Parathyroid adenoma (tissue), 2 donors: ENCODE measurements at regions not wholly inside any gene's neighbourhood (a gene's known extent, or its start where the extent isn't known, plus 50 kb on each side); places are given as distances from the start of the nearest gene placed in this dataset.

Experiments
- H2AFZ ChIP-seq: fragments of 300-600 bp; sonication (generic); one replicate; pipeline ENCODE4 v1.7.0; 2017; ENCODE audit warnings: antibody characterized with exemption, mild to moderate bottlenecking
- H3K27ac ChIP-seq: fragments of 300-600 bp; sonication (generic); one replicate; pipeline ENCODE4 v1.7.0; 2017
- H3K27me3 ChIP-seq: fragments of 300-600 bp; sonication (generic); one replicate; pipeline ENCODE4 v1.7.0; 2017; ENCODE audit warnings: low read length; ENCODE audit not compliant: control insufficient read depth, insufficient read depth
- H3K36me3 ChIP-seq: fragments of 300-600 bp; sonication (generic); one replicate; pipeline ENCODE4 v1.7.0; 2017; ENCODE audit warnings: low read length; ENCODE audit not compliant: control insufficient read depth, insufficient read depth
- H3K4me1 ChIP-seq: fragments of 300-600 bp; sonication (generic); one replicate; pipeline ENCODE4 v1.7.0; 2017; ENCODE audit warnings: control low read depth
- H3K4me2 ChIP-seq: fragments of 300-600 bp; sonication (generic); one replicate; pipeline ENCODE4 v1.7.0; 2017; ENCODE audit warnings: low read length
- H3K4me3 ChIP-seq: fragments of 300-600 bp; sonication (generic); one replicate; pipeline ENCODE4 v1.7.0; 2017; ENCODE audit warnings: low read depth, low read length
- H3K79me2 ChIP-seq: fragments of 300-600 bp; sonication (generic); one replicate; pipeline ENCODE4 v1.7.0; 2017; ENCODE audit warnings: control low read depth
- H3K9ac ChIP-seq: fragments of 300-600 bp; sonication (generic); one replicate; pipeline ENCODE4 v1.7.0; 2017; ENCODE audit warnings: mild to moderate bottlenecking
- H3K9me3 ChIP-seq: fragments of 300-600 bp; sonication (generic); one replicate; pipeline ENCODE4 v1.7.0; 2017; ENCODE audit warnings: low read length; ENCODE audit not compliant: control insufficient read depth
- TF ChIP-seq, protein P1 (sequence below): fragments of 300-600 bp; sonication (generic); IDR thresholded peaks from one replicate; pipeline ENCODE4 v1.7.0; 2017; ENCODE audit warnings: antibody characterized with exemption, mild to moderate bottlenecking
- donor health status: primary hyperparathyroidism.

DNA sequence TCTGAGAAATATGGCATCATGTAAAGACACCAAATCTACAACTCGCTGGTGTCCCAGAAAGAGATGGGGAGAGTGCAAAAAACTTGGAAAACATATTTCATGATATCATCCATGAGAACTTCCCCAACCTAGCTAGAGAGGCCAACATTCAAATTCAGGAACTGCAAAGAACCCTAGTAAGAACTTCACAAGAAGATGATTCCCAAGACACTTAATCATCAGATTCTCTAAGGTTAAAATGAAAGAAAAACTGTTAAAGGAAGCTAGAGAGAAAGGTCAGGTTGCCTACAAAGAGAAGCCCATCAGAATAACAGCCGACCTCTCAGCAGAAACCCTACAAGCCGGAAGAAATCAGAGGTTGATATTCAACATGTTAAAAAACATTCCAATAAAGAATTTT, 95.5 kb upstream of the PRLR start:
- Histone ChIP-seq H3K27ac (no peak overlapping the region), H3K4me1 (no peaks in the 10 kb centered on the region), H3K27me3 (no peaks in the 10 kb centered on the region), H3K9me3 (no peaks in the 10 kb centered on the region), H3K9ac (no peak overlapping the region), H2AFZ (no peak overlapping the region), H3K4me2 (no peak overlapping the region), H3K79me2 (no peaks in the 10 kb centered on the region), H3K4me3 (no peak overlapping the region), H3K36me3 (no peaks in the 10 kb centered on the region)
- TF ChIP-seq, protein P1, sequence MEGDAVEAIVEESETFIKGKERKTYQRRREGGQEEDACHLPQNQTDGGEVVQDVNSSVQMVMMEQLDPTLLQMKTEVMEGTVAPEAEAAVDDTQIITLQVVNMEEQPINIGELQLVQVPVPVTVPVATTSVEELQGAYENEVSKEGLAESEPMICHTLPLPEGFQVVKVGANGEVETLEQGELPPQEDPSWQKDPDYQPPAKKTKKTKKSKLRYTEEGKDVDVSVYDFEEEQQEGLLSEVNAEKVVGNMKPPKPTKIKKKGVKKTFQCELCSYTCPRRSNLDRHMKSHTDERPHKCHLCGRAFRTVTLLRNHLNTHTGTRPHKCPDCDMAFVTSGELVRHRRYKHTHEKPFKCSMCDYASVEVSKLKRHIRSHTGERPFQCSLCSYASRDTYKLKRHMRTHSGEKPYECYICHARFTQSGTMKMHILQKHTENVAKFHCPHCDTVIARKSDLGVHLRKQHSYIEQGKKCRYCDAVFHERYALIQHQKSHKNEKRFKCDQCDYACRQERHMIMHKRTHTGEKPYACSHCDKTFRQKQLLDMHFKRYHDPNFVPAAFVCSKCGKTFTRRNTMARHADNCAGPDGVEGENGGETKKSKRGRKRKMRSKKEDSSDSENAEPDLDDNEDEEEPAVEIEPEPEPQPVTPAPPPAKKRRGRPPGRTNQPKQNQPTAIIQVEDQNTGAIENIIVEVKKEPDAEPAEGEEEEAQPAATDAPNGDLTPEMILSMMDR: no peak

DNA sequence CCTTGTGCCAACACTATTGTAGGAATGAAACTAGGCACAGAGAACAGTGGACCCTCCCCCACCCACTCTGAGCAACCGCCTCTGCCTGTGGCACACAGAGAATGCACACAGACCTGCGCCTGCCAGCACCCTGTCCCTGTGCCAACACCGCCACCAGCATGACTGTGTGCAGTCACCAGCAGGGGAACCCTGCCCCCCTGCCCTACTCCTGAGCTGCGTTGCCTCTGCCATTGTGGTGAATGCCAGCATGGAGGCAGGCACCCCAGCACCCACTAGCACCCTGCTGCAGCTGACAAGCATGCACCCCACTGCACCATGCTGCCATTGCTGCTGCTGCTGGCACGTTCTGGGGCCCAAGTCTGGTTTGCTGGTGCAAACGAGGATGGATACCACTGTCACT, 94.4 kb upstream of the PRLR start:
- Histone ChIP-seq H3K9me3 (no peaks in the 10 kb centered on the region), H3K27me3 (no peaks in the 10 kb centered on the region), H3K4me1 (no peaks in the 10 kb centered on the region), H3K9ac (no peak overlapping the region), H3K36me3 (no peaks in the 10 kb centered on the region), H3K4me2 (no peak overlapping the region), H3K27ac (no peak overlapping the region), H3K79me2 (no peaks in the 10 kb centered on the region), H3K4me3 (no peak overlapping the region), H2AFZ (no peak overlapping the region)
- TF ChIP-seq, protein P1: no peak

DNA sequence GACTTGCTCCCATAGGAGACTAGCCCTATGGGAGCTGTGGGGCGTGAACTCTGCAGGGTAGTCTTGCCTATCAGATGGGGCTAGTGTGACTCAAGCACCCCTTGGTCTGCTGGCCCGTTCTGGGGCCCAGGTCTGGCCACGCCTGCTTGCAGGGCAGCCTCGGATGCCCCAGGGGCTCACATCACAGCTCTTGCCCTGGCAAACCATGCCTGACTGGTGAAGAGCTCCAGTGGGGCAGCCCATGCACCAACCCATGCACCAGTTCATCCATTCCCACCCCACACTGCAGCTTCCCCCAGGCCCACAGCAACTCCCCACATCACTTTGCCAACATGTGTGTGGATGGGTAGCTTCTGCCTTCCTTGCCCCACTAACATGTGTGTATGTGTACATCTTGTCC, 93.9 kb upstream of the PRLR start:
- Histone ChIP-seq H3K79me2 (no peaks in the 10 kb centered on the region), H3K27me3 (no peaks in the 10 kb centered on the region), H3K4me2 (no peak overlapping the region), H3K9ac (no peak overlapping the region), H3K36me3 (no peaks in the 10 kb centered on the region), H2AFZ (no peak overlapping the region), H3K4me1 (no peaks in the 10 kb centered on the region), H3K9me3 (no peaks in the 10 kb centered on the region), H3K27ac (no peak overlapping the region), H3K4me3 (no peak overlapping the region)
- TF ChIP-seq, protein P1: no peak

DNA sequence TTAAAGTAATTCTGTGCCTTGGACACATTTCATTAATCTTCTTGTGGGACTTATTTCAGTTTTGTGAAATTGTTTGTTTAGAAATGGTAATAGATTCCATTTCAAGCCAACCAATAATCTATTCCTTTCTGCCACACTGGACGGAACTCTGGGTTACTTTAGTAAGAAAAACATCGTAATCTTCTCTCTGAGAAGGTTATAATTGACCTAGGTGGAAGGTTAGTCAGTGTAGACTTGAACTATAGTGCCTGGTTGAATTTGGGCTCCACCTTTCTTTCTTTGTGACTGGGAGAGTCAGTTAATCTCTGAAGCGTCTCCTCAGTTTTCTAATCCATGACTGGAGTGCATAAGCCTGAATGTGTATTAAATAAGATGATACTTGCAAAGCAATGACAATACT, 89.7 kb upstream of the PRLR start:
- no peak overlapping the region for H3K27ac ChIP-seq
- H3K4me2 ChIP-seq: no peak overlapping the region
- no peak overlapping the region for H3K9ac ChIP-seq
- TF ChIP-seq, protein P1: no peak
- no peaks in the 10 kb centered on the region for H3K9me3 ChIP-seq
- H3K4me3 ChIP-seq: no peak overlapping the region
- no peaks in the 10 kb centered on the region for H3K79me2 ChIP-seq
- no peaks in the 10 kb centered on the region for H3K36me3 ChIP-seq
- no peaks in the 10 kb centered on the region for H3K4me1 ChIP-seq
- no peak overlapping the region for H2AFZ ChIP-seq
- H3K27me3 ChIP-seq: no peaks in the 10 kb centered on the region

DNA sequence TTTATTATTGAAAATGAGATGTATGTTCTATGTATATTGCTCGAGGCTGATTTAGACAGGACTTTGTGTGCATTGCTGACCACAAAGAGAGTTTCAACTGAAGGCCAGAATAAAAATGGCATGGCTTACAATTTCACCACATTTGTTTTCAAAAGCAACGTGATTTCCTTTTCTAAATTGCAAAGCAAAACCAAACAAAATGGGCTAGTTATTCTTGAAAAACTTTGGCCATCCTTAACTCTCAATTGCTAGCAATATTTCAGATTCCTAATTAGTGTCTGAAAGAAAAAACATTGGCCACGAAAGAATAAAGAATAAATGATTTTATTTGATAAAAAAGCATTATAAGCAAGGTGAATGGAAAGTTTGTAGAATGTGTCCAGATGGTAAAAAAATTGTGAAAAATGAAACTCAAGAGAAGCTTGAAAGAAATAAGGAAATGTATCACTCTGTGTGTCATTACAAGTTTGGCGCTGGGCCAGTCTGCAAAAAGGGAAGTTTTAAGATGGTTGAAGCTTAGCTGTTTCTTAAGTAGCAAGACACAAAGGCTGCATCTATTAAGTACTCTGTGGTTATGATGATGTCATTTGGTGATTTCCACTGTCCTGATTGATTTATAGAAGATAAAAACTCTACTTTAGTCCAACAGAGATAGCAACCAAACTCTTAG, 89.2 kb upstream of the PRLR start:
- H3K27ac ChIP-seq: no peak overlapping the region
- H3K9ac ChIP-seq: no peak overlapping the region

More for the DNA sequence above, 89.2 kb upstream of the PRLR start:
- Histone ChIP-seq H3K27me3 (no peaks in the 10 kb centered on the region), H3K79me2 (no peaks in the 10 kb centered on the region), H2AFZ (no peak overlapping the region), H3K36me3 (no peaks in the 10 kb centered on the region), H3K4me3 (no peak overlapping the region), H3K9me3 (no peaks in the 10 kb centered on the region), H3K4me2 (no peak overlapping the region), H3K4me1 (no peaks in the 10 kb centered on the region)
- TF ChIP-seq, protein P1: no peak
